ENCODE measurements at regions not wholly inside any gene's neighbourhood (a gene's known extent, or its start where the extent isn't known, plus 50 kb on each side); places are given as distances from the start of the nearest gene placed in this dataset.

- Histone ChIP-seq H3K4me3 (ENCODE audit: low read length) (no peak overlapping the region), H3K27ac (ENCODE audit: low read length) (no peak overlapping the region), H3K9me3 (ENCODE audit: insufficient read depth, low read depth, low read length) (no peaks in the 10 kb centered on the region), H3K27me3 (ENCODE audit: insufficient read depth, low read length) (no peaks in the 10 kb centered on the region), H3K9ac (ENCODE audit: low read depth, low read length) (no peak overlapping the region), H3K36me3 (ENCODE audit: insufficient read depth, low read depth, low read length) (no peaks in the 10 kb centered on the region), H3K4me1 (ENCODE audit: insufficient read depth, low read length) (no peaks in the 10 kb centered on the region)
Observed at GRCh38 chrX:1778817-1779216, 164.0 kb downstream of the ASMT start.

- Histone ChIP-seq H3K4me3 (ENCODE audit: low read length) (no peak overlapping the region), H3K9ac (ENCODE audit: low read depth, low read length) (no peak overlapping the region), H3K9me3 (ENCODE audit: insufficient read depth, low read depth, low read length) (0 out of 2 replicates have a peak, but pooled peaks cover 6% of the 10 kb centered on the region), H3K36me3 (ENCODE audit: insufficient read depth, low read depth, low read length) (no peaks in the 10 kb centered on the region), H3K4me1 (ENCODE audit: insufficient read depth, low read length) (no peaks in the 10 kb centered on the region), H3K27ac (ENCODE audit: low read length) (no peak overlapping the region), H3K27me3 (ENCODE audit: insufficient read depth, low read length) (no peaks in the 10 kb centered on the region)
Observed at GRCh38 chrX:1779626-1780025, 164.8 kb downstream of the ASMT start.

GRCh38 chrX:1781766-1782165 lies 166.9 kb downstream of the ASMT start:
- Histone ChIP-seq H3K27me3 (ENCODE audit: insufficient read depth, low read length) (no peaks in the 10 kb centered on the region), H3K9me3 (ENCODE audit: insufficient read depth, low read depth, low read length) (peaks cover 11% of the 10 kb centered on the region; the same call in 1 of the 2 replicates), H3K27ac (ENCODE audit: low read length) (no peak overlapping the region), H3K36me3 (ENCODE audit: insufficient read depth, low read depth, low read length) (no peaks in the 10 kb centered on the region), H3K4me1 (ENCODE audit: insufficient read depth, low read length) (no peaks in the 10 kb centered on the region), H3K4me3 (ENCODE audit: low read length) (no peak overlapping the region), H3K9ac (ENCODE audit: low read depth, low read length) (no peak overlapping the region)

GRCh38 chrX:1784773-1785172 lies 169.9 kb downstream of the ASMT start:
- Histone ChIP-seq H3K4me1 (ENCODE audit: insufficient read depth, low read length) (no peaks in the 10 kb centered on the region), H3K9me3 (ENCODE audit: insufficient read depth, low read depth, low read length) (peaks cover 11% of the 10 kb centered on the region; the same call in 1 of the 2 replicates), H3K27ac (ENCODE audit: low read length) (no peak overlapping the region), H3K36me3 (ENCODE audit: insufficient read depth, low read depth, low read length) (no peaks in the 10 kb centered on the region), H3K27me3 (ENCODE audit: insufficient read depth, low read length) (no peaks in the 10 kb centered on the region), H3K9ac (ENCODE audit: low read depth, low read length) (no peak overlapping the region), H3K4me3 (ENCODE audit: low read length) (no peak overlapping the region)

GRCh38 chrX:1788300-1788911 lies 173.5 kb downstream of the ASMT start:
- H3K27ac ChIP-seq (ENCODE audit: low read length) = no peak overlapping the region
- no peak overlapping the region for H3K9ac ChIP-seq (ENCODE audit: low read depth, low read length)
- peaks cover 11% of the 10 kb centered on the region; the same call in 1 of the 2 replicates for H3K9me3 ChIP-seq (ENCODE audit: insufficient read depth, low read depth, low read length)
- no peaks in the 10 kb centered on the region for H3K36me3 ChIP-seq (ENCODE audit: insufficient read depth, low read depth, low read length)
- no peak overlapping the region for H3K4me3 ChIP-seq (ENCODE audit: low read length)
- H3K27me3 ChIP-seq (ENCODE audit: insufficient read depth, low read length) = no peaks in the 10 kb centered on the region
- no peaks in the 10 kb centered on the region for H3K4me1 ChIP-seq (ENCODE audit: insufficient read depth, low read length)

- H3K9me3 ChIP-seq (ENCODE audit: insufficient read depth, low read depth, low read length) = no peaks in the 10 kb centered on the region
- no peaks in the 10 kb centered on the region for H3K4me1 ChIP-seq (ENCODE audit: insufficient read depth, low read length)
- H3K9ac ChIP-seq (ENCODE audit: low read depth, low read length) = no peak overlapping the region
- H3K36me3 ChIP-seq (ENCODE audit: insufficient read depth, low read depth, low read length) = no peaks in the 10 kb centered on the region
- H3K27me3 ChIP-seq (ENCODE audit: insufficient read depth, low read length) = no peaks in the 10 kb centered on the region
- H3K4me3 ChIP-seq (ENCODE audit: low read length) = no peak overlapping the region
- no peak overlapping the region for H3K27ac ChIP-seq (ENCODE audit: low read length)
Observed at GRCh38 chrX:1792636-1793035, 177.8 kb downstream of the ASMT start.

GRCh38 chrX:1794586-1794985 lies 179.7 kb downstream of the ASMT start:
- no peaks in the 10 kb centered on the region for H3K9me3 ChIP-seq (ENCODE audit: insufficient read depth, low read depth, low read length)
- H3K4me1 ChIP-seq (ENCODE audit: insufficient read depth, low read length) = no peaks in the 10 kb centered on the region
- no peaks in the 10 kb centered on the region for H3K27me3 ChIP-seq (ENCODE audit: insufficient read depth, low read length)
- no peak overlapping the region for H3K9ac ChIP-seq (ENCODE audit: low read depth, low read length)
- no peak overlapping the region for H3K27ac ChIP-seq (ENCODE audit: low read length)
- no peaks in the 10 kb centered on the region for H3K36me3 ChIP-seq (ENCODE audit: insufficient read depth, low read depth, low read length)
- no peak overlapping the region for H3K4me3 ChIP-seq (ENCODE audit: low read length)

GRCh38 chrX:1802912-1803311 lies 188.1 kb downstream of the ASMT start:
- H3K27ac ChIP-seq (ENCODE audit: low read length) = no peak overlapping the region
- no peaks in the 10 kb centered on the region for H3K27me3 ChIP-seq (ENCODE audit: insufficient read depth, low read length)
- H3K9me3 ChIP-seq (ENCODE audit: insufficient read depth, low read depth, low read length) = no peaks in the 10 kb centered on the region
- H3K36me3 ChIP-seq (ENCODE audit: insufficient read depth, low read depth, low read length) = no peaks in the 10 kb centered on the region
- no peak overlapping the region for H3K9ac ChIP-seq (ENCODE audit: low read depth, low read length)
- H3K4me1 ChIP-seq (ENCODE audit: insufficient read depth, low read length) = peaks cover 5% of the 10 kb centered on the region; the same call in 1 of the 2 replicates
- no peak overlapping the region for H3K4me3 ChIP-seq (ENCODE audit: low read length)

- Histone ChIP-seq H3K36me3 (ENCODE audit: insufficient read depth, low read depth, low read length) (no peaks in the 10 kb centered on the region), H3K9ac (ENCODE audit: low read depth, low read length) (no peak overlapping the region), H3K4me3 (ENCODE audit: low read length) (no peak overlapping the region), H3K4me1 (ENCODE audit: insufficient read depth, low read length) (peaks cover 5% of the 10 kb centered on the region; the same call in 1 of the 2 replicates), H3K27ac (ENCODE audit: low read length) (no peak overlapping the region), H3K27me3 (ENCODE audit: insufficient read depth, low read length) (no peaks in the 10 kb centered on the region), H3K9me3 (ENCODE audit: insufficient read depth, low read depth, low read length) (no peaks in the 10 kb centered on the region)
Observed at GRCh38 chrX:1803741-1804140, 188.9 kb downstream of the ASMT start.

GRCh38 chrX:1807301-1807731 lies 192.5 kb downstream of the ASMT start:
- Histone ChIP-seq H3K4me1 (ENCODE audit: insufficient read depth, low read length) (peaks cover 5% of the 10 kb centered on the region; the same call in 1 of the 2 replicates), H3K4me3 (ENCODE audit: low read length) (peak overlapping the region; percentile 18; the same call in 1 of the 2 replicates), H3K27ac (ENCODE audit: low read length) (no peak overlapping the region), H3K36me3 (ENCODE audit: insufficient read depth, low read depth, low read length) (no peaks in the 10 kb centered on the region), H3K9me3 (ENCODE audit: insufficient read depth, low read depth, low read length) (no peaks in the 10 kb centered on the region), H3K27me3 (ENCODE audit: insufficient read depth, low read length) (no peaks in the 10 kb centered on the region), H3K9ac (ENCODE audit: low read depth, low read length) (peak overlapping the region; percentile 59)

- peaks cover 5% of the 10 kb centered on the region; the same call in 1 of the 2 replicates for H3K4me1 ChIP-seq (ENCODE audit: insufficient read depth, low read length)
- H3K27ac ChIP-seq (ENCODE audit: low read length) = no peak overlapping the region
- no peaks in the 10 kb centered on the region for H3K36me3 ChIP-seq (ENCODE audit: insufficient read depth, low read depth, low read length)
- no peaks in the 10 kb centered on the region for H3K27me3 ChIP-seq (ENCODE audit: insufficient read depth, low read length)
- no peak overlapping the region for H3K4me3 ChIP-seq (ENCODE audit: low read length)
- no peak overlapping the region for H3K9ac ChIP-seq (ENCODE audit: low read depth, low read length)
- H3K9me3 ChIP-seq (ENCODE audit: insufficient read depth, low read depth, low read length) = no peaks in the 10 kb centered on the region
Observed at GRCh38 chrX:1809581-1809980, 194.7 kb downstream of the ASMT start.

GRCh38 chrX:1813809-1814208 lies 198.9 kb downstream of the ASMT start:
- Histone ChIP-seq H3K4me3 (ENCODE audit: low read length) (no peak overlapping the region), H3K27ac (ENCODE audit: low read length) (no peak overlapping the region), H3K4me1 (ENCODE audit: insufficient read depth, low read length) (no peaks in the 10 kb centered on the region)

More at GRCh38 chrX:1813809-1814208, 198.9 kb downstream of the ASMT start:
- H3K9ac ChIP-seq (ENCODE audit: low read depth, low read length) = no peak overlapping the region
- no peaks in the 10 kb centered on the region for H3K36me3 ChIP-seq (ENCODE audit: insufficient read depth, low read depth, low read length)
- peaks cover 5% of the 10 kb centered on the region; the same call in 1 of the 2 replicates for H3K9me3 ChIP-seq (ENCODE audit: insufficient read depth, low read depth, low read length)
- no peaks in the 10 kb centered on the region for H3K27me3 ChIP-seq (ENCODE audit: insufficient read depth, low read length)

All from iPS-20b (cell line).